ENCODE measurements at regions not wholly inside any gene's neighbourhood (a gene's known extent, or its start where the extent isn't known, plus 50 kb on each side); places are given as distances from the start of the nearest gene placed in this dataset.

DNA sequence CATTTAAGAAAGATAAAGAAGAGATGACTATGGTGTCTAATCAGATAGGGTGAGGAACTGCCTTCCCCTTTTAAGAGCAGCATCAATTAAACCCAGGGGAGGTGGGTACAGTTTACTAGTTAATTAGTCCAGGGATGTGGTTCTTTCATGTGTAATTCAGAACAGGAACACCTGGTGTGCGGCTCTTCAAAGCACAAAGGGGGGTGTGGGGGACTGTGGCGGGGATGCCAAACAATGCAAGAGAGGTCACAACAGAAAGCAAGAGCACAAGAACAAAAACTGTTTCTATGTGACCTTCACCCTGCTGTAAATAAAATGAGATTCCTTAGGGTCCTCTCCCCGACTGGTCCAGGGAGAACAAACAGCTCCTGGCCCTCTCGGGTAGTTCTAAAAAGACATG is 183.9 kb upstream of the SOX5 start:
- TF ChIP-seq, protein P1, sequence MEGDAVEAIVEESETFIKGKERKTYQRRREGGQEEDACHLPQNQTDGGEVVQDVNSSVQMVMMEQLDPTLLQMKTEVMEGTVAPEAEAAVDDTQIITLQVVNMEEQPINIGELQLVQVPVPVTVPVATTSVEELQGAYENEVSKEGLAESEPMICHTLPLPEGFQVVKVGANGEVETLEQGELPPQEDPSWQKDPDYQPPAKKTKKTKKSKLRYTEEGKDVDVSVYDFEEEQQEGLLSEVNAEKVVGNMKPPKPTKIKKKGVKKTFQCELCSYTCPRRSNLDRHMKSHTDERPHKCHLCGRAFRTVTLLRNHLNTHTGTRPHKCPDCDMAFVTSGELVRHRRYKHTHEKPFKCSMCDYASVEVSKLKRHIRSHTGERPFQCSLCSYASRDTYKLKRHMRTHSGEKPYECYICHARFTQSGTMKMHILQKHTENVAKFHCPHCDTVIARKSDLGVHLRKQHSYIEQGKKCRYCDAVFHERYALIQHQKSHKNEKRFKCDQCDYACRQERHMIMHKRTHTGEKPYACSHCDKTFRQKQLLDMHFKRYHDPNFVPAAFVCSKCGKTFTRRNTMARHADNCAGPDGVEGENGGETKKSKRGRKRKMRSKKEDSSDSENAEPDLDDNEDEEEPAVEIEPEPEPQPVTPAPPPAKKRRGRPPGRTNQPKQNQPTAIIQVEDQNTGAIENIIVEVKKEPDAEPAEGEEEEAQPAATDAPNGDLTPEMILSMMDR (IDR thresholded peaks at IDR 0.05; ENCODE audit: insufficient read depth, low read length, poor library complexity, severe bottlenecking): no peak
- TF ChIP-seq EZH2phosphoT487 (conservative IDR thresholded peaks at IDR 0.05; ENCODE audit: low read length): no peak
